ENCODE measurements at regions not wholly inside any gene's neighbourhood (a gene's known extent, or its start where the extent isn't known, plus 50 kb on each side); places are given as distances from the start of the nearest gene placed in this dataset.

DNA sequence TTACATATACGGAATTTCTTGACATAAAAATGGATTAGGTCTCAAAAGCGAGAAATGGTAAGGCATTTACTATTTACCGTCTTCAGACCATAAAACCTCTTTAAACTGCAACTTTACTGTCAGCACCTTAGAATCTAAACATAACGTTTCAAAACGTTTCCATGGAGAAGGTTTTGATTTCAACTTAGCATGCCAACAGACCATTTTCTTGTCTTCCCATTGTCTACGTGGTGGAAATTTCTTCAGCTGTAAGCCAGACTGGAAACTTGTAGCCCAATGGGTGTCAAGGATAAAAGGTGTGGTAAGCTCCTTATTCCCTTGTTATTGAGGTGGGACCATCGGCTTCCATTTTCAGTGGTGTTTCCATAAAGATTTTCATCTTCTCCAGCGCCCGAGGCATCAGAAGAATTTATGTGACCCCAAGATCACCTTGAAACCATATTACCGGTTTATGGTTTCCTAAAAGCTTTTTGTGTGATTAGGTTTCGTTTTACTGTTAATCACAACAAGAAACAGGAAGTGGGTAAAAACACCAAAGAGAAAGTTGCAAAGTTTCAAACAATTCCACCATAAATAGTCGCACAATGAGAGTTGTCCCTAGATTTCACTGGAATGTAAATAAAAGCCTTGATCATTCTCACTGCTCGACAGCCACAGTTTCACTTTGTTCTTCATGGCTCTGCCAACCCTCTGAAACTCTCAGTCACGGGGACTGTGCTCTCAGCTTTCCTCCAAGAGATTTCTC lies 63.0 kb upstream of the CD2AP start (continued):
- no peak for TF ChIP-seq RBFOX2 (IDR thresholded peaks at IDR 0.05; ENCODE audit: low read depth, low read length)
- 0 out of 2 replicates have a peak, but pooled peaks have one; percentile 14 for TF ChIP-seq ELF1 (CRISPR knock-in tag; IDR thresholded peaks at IDR 0.05)
- TF ChIP-seq CBX2 (IDR thresholded peaks at IDR 0.05; ENCODE audit: low read depth, low read length): 0 out of 2 replicates have a peak, but pooled peaks have one; percentile 16
- no peak for TF ChIP-seq CBX2 (CRISPR knock-in tag; IDR thresholded peaks at IDR 0.05; ENCODE audit: low read depth)
- TF ChIP-seq PAX8 (CRISPR knock-in tag; IDR thresholded peaks at IDR 0.05; ENCODE audit: borderline replicate concordance): 0 out of 2 replicates have a peak, but pooled peaks have one; percentile 33
- TF ChIP-seq YEATS4 (CRISPR knock-in tag; IDR thresholded peaks at IDR 0.05; ENCODE audit: borderline replicate concordance): peak; percentile 31; the same call in 1 of the 2 replicates
- no peak for TF ChIP-seq EP300 (IDR thresholded peaks at IDR 0.05; ENCODE audit: low read depth in 2 of 2, low read length in 2 of 2)
- TF ChIP-seq EP300 (CRISPR knock-in tag; IDR thresholded peaks at IDR 0.05; ENCODE audit: borderline replicate concordance): no peak
- TF ChIP-seq ATF1 (CRISPR knock-in tag; IDR thresholded peaks at IDR 0.05): 0 out of 2 replicates have a peak, but pooled peaks have one; percentile 48
- no peak for TF ChIP-seq NFKB2 (CRISPR knock-in tag; IDR thresholded peaks at IDR 0.05; ENCODE audit: borderline replicate concordance)
- no peak for TF ChIP-seq SOX6 (IDR thresholded peaks at IDR 0.05)
- 0 out of 2 replicates have a peak, but pooled peaks have one; percentile 15 for TF ChIP-seq SOX6 (CRISPR knock-in tag; IDR thresholded peaks at IDR 0.05)
- no peak for TF ChIP-seq ZNF549 (CRISPR knock-in tag; IDR thresholded peaks at IDR 0.05)
- no peak for TF ChIP-seq ZNF17 (CRISPR knock-in tag; IDR thresholded peaks at IDR 0.05)
- no peak for TF ChIP-seq ZFX (CRISPR knock-in tag; IDR thresholded peaks at IDR 0.05; ENCODE audit: low read depth)
- 0 out of 2 replicates have a peak, but pooled peaks have one; percentile 15 for TF ChIP-seq ZNF782 (CRISPR knock-in tag; IDR thresholded peaks at IDR 0.05; ENCODE audit: borderline replicate concordance)
- TF ChIP-seq PHF21A (CRISPR knock-in tag; IDR thresholded peaks at IDR 0.05): 0 out of 2 replicates have a peak, but pooled peaks have one; percentile 23
- TF ChIP-seq JARID2 (CRISPR knock-in tag; IDR thresholded peaks at IDR 0.05; ENCODE audit: insufficient replicate concordance): no peak
- TF ChIP-seq DNMT3B (CRISPR knock-in tag; conservative IDR thresholded peaks at IDR 0.05): peak; percentile 73; the same call in 1 of the 2 replicates
- 0 out of 2 replicates have a peak, but pooled peaks have one; percentile 38 for TF ChIP-seq SETDB1 (CRISPR knock-in tag; IDR thresholded peaks at IDR 0.05; ENCODE audit: borderline replicate concordance)
- TF ChIP-seq BCL6 (CRISPR knock-in tag; IDR thresholded peaks at IDR 0.05): 0 out of 2 replicates have a peak, but pooled peaks have one; percentile 20
- TF ChIP-seq, protein P1, sequence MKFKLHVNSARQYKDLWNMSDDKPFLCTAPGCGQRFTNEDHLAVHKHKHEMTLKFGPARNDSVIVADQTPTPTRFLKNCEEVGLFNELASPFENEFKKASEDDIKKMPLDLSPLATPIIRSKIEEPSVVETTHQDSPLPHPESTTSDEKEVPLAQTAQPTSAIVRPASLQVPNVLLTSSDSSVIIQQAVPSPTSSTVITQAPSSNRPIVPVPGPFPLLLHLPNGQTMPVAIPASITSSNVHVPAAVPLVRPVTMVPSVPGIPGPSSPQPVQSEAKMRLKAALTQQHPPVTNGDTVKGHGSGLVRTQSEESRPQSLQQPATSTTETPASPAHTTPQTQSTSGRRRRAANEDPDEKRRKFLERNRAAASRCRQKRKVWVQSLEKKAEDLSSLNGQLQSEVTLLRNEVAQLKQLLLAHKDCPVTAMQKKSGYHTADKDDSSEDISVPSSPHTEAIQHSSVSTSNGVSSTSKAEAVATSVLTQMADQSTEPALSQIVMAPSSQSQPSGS (CRISPR knock-in tag; IDR thresholded peaks at IDR 0.05): peak; percentile 12; the same call in 1 of the 2 replicates
- no peak for TF ChIP-seq CREB1 (IDR thresholded peaks at IDR 0.05)
- 0 out of 2 replicates have a peak, but pooled peaks have one; percentile 47 for TF ChIP-seq CREB1 (CRISPR knock-in tag; IDR thresholded peaks at IDR 0.05)
- TF ChIP-seq, protein P2, sequence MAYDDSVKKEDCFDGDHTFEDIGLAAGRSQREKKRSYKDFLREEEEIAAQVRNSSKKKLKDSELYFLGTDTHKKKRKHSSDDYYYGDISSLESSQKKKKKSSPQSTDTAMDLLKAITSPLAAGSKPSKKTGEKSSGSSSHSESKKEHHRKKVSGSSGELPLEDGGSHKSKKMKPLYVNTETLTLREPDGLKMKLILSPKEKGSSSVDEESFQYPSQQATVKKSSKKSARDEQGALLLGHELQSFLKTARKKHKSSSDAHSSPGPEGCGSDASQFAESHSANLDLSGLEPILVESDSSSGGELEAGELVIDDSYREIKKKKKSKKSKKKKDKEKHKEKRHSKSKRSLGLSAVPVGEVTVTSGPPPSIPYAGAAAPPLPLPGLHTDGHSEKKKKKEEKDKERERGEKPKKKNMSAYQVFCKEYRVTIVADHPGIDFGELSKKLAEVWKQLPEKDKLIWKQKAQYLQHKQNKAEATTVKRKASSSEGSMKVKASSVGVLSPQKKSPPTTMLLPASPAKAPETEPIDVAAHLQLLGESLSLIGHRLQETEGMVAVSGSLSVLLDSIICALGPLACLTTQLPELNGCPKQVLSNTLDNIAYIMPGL (CRISPR knock-in tag; IDR thresholded peaks at IDR 0.05; ENCODE audit: borderline replicate concordance in 1 of 2, low read depth in 1 of 2): peak in 1 of 2 experiments; percentile 49; a peak in 1 of 4 replicates
- TF ChIP-seq ZNF292 (CRISPR knock-in tag; IDR thresholded peaks at IDR 0.05; ENCODE audit: borderline replicate concordance, low read depth): peak; percentile 37; the same call in 1 of the 2 replicates
- 0 out of 2 replicates have a peak, but pooled peaks have one; percentile 51 for TF ChIP-seq ZMYM3 (CRISPR knock-in tag; IDR thresholded peaks at IDR 0.05)
- no peak for TF ChIP-seq FOXC1 (CRISPR knock-in tag; IDR thresholded peaks at IDR 0.05; ENCODE audit: borderline replicate concordance)
- TF ChIP-seq ZSCAN30 (CRISPR knock-in tag; IDR thresholded peaks at IDR 0.05): peak; percentile 68; the same call in 1 of the 2 replicates

Data from HepG2 (cell line).